ENCODE measurements at regions not wholly inside any gene's neighbourhood (a gene's known extent, or its start where the extent isn't known, plus 50 kb on each side); places are given as distances from the start of the nearest gene placed in this dataset.
A peak's percentile ranks its signal among the peaks of the same experiment; 100 is the strongest.

DNA sequence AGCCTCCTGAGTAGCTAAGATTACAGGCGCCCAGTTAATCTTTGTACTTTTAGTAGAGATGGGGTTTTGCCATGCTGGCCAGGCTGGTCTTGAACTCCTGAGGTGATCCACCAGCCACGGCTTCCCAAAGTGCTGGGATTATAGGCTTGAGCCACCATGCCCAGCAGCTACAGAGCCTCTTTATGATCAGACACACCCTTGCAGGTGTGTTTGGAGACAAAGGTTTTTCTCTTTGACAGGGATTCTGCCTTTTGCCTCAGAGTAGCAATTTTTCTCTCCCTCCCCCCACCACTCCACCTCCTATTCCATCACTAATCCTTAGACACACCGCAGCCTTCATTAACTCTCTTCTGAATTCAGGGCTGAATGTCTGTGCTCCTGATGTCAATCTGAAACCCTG, 152.2 kb upstream of the NFIA start:
- 82 to 100% methylated on average over 1 to 3 of the region's 3 CpGs for WGBS, 2 experiments (ENCODE audit: extremely low coverage in 1 of 2, insufficient coverage in 1 of 2, insufficient read length in 1 of 2, insufficient replicate concordance in 2 of 2, low coverage in 1 of 2, low lambda C conversion rate in 2 of 2, missing lambda C conversion rate in 1 of 2)

More for the DNA sequence above, 152.2 kb upstream of the NFIA start:
- H3K27me3 ChIP-seq (replicated peaks in 1 of 4; ENCODE audit: control insufficient read depth in 3 of 4, extremely low read depth in 1 of 4, insufficient read depth in 3 of 4, low read length in 3 of 4): no peaks in the 10 kb centered on the region
- no peak overlapping the region for H3K9ac ChIP-seq (replicated peaks in 1 of 4; ENCODE audit: extremely low read depth in 1 of 4, low read depth in 3 of 4, low read length in 3 of 4)
- H3K18ac ChIP-seq (ENCODE audit: extremely low read depth, low read length): no peak overlapping the region; the same call in 1 of the 2 replicates
- CTCF ChIA-PET (ENCODE audit: partially characterized antibody): interaction anchor here (0.7 to 1.0 kb wide), 2 partner anchors 11 to 53 kb away, joined by 3 read pairs; no protein-coding TSS in a partner anchor
- TF ChIP-seq TAF7 (optimal IDR thresholded peaks at IDR 0.05; ENCODE audit: borderline replicate concordance, low read depth, low read length) (no peak), NANOG (IDR thresholded peaks at IDR 0.05; ENCODE audit: insufficient read depth, low read depth, low read length, poor library complexity, severe bottlenecking) (no peak), JUND (IDR thresholded peaks at IDR 0.05; ENCODE audit: low read length) (no peak)
- no peak overlapping the region for H2BK15ac ChIP-seq (ENCODE audit: low read length)
- no peak overlapping the region for H4K91ac ChIP-seq (replicated peaks; ENCODE audit: insufficient read length, low read length)
- H3K4me2 ChIP-seq (ENCODE audit: insufficient read depth in 1 of 2, low read depth in 2 of 2, low read length in 2 of 2): no peak overlapping the region
- POLR2A ChIA-PET (ENCODE audit: partially characterized antibody): no interaction called here
- no peak overlapping the region for H2BK20ac ChIP-seq (ENCODE audit: low read length)
- H3K4ac ChIP-seq (replicated peaks; ENCODE audit: insufficient read length, low read depth, low read length): no peak overlapping the region
- no peaks in the 10 kb centered on the region for H3K36me3 ChIP-seq (ENCODE audit: control insufficient read depth in 2 of 4, insufficient read depth in 4 of 4, low read length in 3 of 4)
- H3K56ac ChIP-seq (replicated peaks; ENCODE audit: insufficient read length, low read depth, low read length): no peak overlapping the region
- no peaks in the 10 kb centered on the region for H3K9me3 ChIP-seq (ENCODE audit: insufficient read depth in 2 of 2, low read depth in 1 of 2, low read length in 1 of 2)
- no peaks in the 10 kb centered on the region for H4K20me1 ChIP-seq (replicated peaks in 1 of 2; ENCODE audit: control insufficient read depth in 1 of 2, insufficient read depth in 2 of 2, low read length in 2 of 2)
- H3K23me2 ChIP-seq (ENCODE audit: low read depth, low read length): no peaks in the 10 kb centered on the region; the same call in 1 of the 2 replicates
- H3K14ac ChIP-seq (ENCODE audit: insufficient read length): no peak overlapping the region
- no peak overlapping the region for H4K5ac ChIP-seq (ENCODE audit: insufficient read length, low read depth, low read length)
- H2AFZ ChIP-seq (ENCODE audit: low read length): 0 out of 2 replicates have a peak overlapping the region, but pooled peaks have one; percentile 16
- DNase-seq (ENCODE audit: low read depth in 1 of 2, low spot score in 2 of 2) (no peak), FAIRE-seq (no peak)
- H2AK5ac ChIP-seq (ENCODE audit: low read depth, low read length): no peak overlapping the region
- H2BK12ac ChIP-seq (ENCODE audit: low read depth, low read length): no peak overlapping the region
- no peak overlapping the region for H2BK5ac ChIP-seq (ENCODE audit: low read depth, low read length)
- no peak overlapping the region for H3K23ac ChIP-seq (ENCODE audit: insufficient read length)
- H4K8ac ChIP-seq (ENCODE audit: extremely low read depth, insufficient read depth, low read length): no peak overlapping the region
- H3K27ac ChIP-seq (ENCODE audit: low read depth, low read length): no peak overlapping the region
- no peaks in the 10 kb centered on the region for H3K79me2 ChIP-seq (ENCODE audit: control insufficient read depth in 1 of 2, insufficient read depth in 2 of 2, low read length in 2 of 2)
- H2BK120ac ChIP-seq (replicated peaks; ENCODE audit: low read depth, low read length): no peak overlapping the region
- H3K4me1 ChIP-seq (replicated peaks in 1 of 4; ENCODE audit: control insufficient read depth in 3 of 4, insufficient read depth in 4 of 4, low read length in 3 of 4): peaks cover 0 to 4% (median 0%) of the 10 kb centered on the region in 4 experiments; a peak in 3 of 7 replicates
- no peak overlapping the region for H3K4me3 ChIP-seq (ENCODE audit: extremely low read depth in 1 of 4, insufficient read depth in 2 of 4, low read depth in 3 of 4, low read length in 4 of 4)
- no peaks in the 10 kb centered on the region for H3K79me1 ChIP-seq (ENCODE audit: low read depth, low read length)
